HG03469 (cell line): ENCODE measurements at regions not wholly inside any gene's neighbourhood (a gene's known extent, or its start where the extent isn't known, plus 50 kb on each side); places are given as distances from the start of the nearest gene placed in this dataset.
"Not testable (repeated sequence)": the region's sequence is repeated elsewhere in the genome, so short reads cannot be mapped to it uniquely, and the experiment has no call there.

ENCODE experiments used
- ATAC-seq: cut with Tn5 transposase; IDR thresholded peaks from one replicate; pipeline ENCODE4 v1.9.1; 2021; ENCODE audit warnings: mild to moderate bottlenecking, moderate library complexity, moderate number of reproducible peaks; ENCODE audit not compliant: unreplicated experiment

DNA sequence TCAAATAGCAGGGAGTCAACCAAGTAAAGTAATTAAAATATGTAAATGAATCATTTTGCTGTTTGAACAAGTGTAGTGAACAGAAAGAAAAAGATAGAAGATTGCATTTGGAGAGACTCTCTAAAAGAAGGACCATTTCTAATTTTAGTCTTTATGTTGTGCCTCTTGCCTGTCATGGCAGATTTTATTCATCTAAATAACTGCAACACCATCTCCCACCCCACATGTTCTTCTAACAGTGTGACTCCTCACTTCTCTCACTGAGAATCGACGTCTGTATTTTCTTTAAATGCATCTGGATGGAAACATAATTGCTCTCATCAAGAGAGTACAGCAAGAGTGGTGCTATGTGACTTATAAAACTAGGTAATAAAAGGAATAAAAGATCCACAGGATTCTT is 439.9 kb upstream of the GBE1 start:
- no peak for ATAC-seq

DNA sequence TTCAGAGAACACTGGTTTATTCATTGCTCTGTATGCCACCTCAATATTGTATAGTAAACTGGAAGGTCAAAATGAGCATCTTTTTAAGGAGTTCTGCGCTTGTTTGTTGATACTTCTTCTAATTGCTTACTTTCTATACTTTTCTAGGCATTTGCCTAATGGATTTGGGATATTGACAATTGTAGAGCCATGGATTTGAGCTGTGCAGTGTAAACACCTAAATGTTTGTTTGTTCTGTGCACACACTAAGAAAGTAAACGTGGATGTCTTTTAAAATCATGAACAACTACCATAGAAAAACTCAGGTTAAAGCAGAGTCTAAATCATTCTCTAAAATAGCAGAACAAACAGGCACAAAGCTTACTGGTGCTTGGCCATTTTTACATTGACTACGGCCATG is 436.6 kb upstream of the GBE1 start:
- ATAC-seq: no peak

- ATAC-seq: no peak
Measured at GRCh38 chr3:82196645-82197044, 435.2 kb upstream of the GBE1 start.

- ATAC-seq: no peak
Measured at GRCh38 chr3:82194870-82195269, 433.4 kb upstream of the GBE1 start.

DNA sequence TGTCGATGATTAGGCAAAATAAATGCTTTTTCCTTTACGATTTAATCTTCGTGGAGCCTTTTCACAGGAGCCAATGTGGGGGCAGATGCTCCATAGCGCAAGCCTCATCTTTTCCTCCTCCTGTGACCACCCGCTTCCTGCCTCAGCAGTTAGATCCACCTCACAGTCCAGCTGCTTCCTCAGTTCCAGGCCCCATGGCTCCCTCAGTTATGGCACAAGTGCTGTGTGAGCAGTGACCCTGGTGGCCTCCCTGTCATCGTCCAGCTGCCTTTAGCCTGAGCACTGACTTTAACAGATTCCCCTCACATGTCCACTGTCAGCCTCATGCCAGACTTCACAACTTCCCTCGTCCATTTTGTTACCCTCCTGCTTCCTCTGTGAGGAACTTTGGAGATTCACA is 424.6 kb upstream of the GBE1 start:
- ATAC-seq: no peak

- no peak for ATAC-seq
Measured at GRCh38 chr3:82179291-82179690, 417.8 kb upstream of the GBE1 start.

GRCh38 chr3:82178291-82178690 is 416.8 kb upstream of the GBE1 start:
- no peak for ATAC-seq

DNA sequence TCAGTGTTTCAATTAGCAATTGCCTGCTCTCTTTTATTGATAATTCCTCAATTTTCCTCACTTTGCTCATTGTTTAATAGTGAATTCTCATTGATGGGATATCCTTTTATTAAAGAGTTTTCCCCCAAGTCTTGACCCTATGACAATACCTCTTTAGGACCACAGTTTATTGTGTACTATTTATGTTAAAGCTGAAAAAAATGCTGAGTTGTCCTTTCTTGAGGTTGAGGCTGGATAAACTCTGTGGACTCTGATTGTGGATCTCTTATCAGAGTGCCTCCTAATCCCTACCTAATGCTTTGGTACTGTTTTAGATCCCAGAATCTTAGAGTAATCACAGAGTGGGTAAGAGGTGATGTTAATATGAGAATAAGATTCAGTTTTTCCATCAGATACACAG is 416.3 kb upstream of the GBE1 start:
- ATAC-seq: no peak

DNA sequence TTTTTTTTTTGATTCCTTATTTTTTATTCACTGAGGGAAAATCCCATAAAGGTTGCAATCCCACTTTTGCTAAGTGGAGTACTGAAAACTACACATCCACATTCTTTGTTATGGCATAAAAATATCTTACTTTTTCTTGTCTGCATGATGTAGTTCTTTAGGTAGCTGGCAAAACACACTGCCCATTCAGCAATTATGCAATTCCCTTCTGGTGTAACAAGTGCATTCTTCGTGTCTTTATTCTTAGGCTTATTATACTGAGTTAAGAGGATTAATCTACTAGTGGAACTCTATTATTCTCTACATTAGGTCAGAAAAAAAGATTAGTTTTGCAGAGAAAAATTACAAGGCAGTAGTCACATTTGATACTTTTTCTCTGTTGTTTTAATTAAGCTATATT is 403.8 kb upstream of the GBE1 start:
- ATAC-seq: no peak

DNA sequence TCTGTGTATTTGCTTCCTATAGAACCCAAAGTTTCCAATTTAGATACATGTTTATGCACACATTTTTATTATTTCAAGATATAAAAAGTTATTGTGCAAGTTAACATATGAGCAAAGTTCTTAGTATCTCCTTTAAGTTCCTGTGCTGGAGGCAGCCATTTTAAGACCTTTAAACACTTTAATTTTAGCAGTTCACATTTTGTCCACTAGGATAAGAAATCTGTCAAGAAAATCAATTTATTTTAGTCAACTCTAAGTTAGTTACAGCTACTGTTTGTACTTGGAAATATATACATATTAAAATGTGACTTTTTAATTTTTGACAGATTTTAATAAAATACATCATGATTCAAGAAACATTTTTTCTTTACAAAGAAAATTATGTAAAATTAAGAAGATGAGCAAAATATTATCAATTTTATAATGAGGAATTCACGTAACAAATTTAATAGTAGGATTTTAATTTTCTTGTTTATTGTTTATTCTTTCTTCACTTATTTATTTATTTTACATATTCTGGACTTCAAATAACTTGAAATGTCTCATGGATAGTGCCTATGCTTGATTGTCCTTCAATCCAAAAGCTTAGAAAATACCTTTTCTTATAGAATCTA is 402.6 kb upstream of the GBE1 start:
- ATAC-seq: no peak

- no peak for ATAC-seq
Measured at GRCh38 chr3:82157952-82158351, 396.5 kb upstream of the GBE1 start.

- not testable (repeated sequence) for ATAC-seq
Measured at GRCh38 chr3:82153892-82154291, 392.4 kb upstream of the GBE1 start.

DNA sequence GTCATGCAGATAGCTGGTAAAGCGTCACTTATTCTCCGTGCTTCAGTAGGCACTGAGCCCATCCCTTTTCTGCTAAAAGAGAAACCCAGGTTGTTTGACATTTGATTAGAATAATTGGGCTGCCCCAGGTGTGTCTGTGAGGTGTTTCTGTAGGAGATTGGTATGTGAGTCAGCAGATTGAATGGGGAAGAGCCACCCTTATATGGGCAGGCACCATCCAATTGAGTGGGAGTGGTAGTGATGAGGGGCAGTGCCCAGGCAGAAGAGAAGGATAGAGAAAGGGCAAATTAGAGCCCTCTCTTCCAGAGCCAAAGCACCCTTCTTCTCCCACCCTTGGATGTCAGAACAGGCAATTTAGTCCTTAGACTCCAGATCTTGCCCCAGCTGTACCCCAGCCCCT is 384.3 kb upstream of the GBE1 start:
- ATAC-seq: no peak

- no peak for ATAC-seq
Measured at GRCh38 chr3:82144811-82145210, 383.4 kb upstream of the GBE1 start.

DNA sequence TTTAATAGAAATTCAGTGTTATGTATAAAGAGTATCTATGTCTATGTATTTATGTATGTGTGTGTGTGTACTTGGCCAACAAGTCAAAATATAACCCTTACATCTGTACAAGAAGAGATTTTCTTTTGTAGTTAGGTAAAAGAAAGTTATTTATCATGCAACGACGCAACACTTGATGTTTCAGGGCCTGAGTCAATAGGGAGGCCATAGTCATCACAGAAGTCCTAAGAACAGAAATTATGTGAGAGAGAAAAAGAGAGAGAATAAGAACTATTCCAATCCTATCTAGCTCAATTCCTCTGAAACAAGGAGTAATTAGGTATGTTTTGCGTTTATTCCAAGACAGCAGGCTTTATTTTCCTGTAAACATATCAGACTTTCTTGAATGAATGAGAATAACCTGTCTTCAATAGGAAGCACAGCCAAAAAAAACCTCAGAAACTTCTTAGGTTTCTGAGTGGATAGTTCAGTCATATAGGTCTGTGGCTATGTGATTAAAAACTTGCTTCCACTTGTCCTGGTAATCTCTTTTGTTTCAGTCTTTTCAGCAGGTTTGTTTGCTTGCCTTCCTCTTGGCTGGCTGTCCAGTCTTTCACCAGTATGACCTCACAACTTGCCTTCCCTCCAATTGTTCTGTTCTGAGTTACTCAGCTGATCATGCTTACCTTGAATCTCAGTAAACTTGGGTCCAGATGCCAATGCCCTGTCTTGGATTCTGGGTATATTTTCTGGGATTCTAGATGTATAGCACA is 382.4 kb upstream of the GBE1 start:
- ATAC-seq: no peak

GRCh38 chr3:82141592-82141991 is 380.1 kb upstream of the GBE1 start:
- no peak for ATAC-seq

GRCh38 chr3:82137861-82138260 is 376.4 kb upstream of the GBE1 start:
- ATAC-seq: no peak

DNA sequence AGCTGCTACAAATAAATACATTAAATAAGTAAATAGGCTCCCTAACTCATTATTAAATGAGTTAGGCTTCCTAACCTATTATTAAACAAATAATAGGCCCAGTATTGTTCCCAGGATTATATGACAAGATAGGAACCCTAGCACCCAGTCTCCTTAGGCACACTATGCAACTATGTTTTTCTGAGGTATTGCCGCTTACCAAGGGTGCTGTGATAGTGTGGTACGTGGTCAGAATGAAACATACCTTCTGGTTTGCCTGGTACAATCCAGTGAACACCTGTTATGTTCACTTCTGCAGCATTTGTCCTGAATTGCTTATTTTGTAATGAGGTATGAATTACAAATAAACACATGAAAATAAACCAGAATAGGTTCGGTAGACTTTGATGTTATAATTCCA is 375.6 kb upstream of the GBE1 start:
- no peak for ATAC-seq

DNA sequence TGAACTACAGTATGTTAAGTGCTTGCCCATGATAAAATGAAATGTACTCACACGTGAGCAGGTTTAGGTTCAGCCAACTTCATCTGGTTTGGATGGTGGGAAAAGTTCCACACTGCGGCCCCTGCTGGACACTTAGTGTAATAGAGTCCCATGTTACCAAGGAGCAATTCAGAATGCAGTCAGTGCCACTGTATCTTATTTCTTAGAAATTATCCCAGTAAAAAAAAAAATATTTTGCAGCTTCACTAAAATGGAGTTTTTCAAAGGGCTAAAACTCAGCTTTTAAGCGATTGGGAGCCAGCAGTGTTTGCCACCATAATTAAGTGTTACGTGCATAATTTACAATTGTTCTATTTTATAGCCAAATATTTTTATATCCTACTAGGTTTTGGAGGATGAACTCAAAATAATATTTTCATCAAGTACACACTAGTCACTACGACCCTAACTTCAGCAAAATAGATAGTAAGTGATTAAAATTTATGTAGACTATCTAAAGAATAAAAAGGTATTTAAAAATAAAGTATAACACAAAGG is 371.7 kb upstream of the GBE1 start:
- ATAC-seq: peak; percentile 84

- ATAC-seq: no peak
Measured at GRCh38 chr3:82132210-82133069, 371.0 kb upstream of the GBE1 start.

DNA sequence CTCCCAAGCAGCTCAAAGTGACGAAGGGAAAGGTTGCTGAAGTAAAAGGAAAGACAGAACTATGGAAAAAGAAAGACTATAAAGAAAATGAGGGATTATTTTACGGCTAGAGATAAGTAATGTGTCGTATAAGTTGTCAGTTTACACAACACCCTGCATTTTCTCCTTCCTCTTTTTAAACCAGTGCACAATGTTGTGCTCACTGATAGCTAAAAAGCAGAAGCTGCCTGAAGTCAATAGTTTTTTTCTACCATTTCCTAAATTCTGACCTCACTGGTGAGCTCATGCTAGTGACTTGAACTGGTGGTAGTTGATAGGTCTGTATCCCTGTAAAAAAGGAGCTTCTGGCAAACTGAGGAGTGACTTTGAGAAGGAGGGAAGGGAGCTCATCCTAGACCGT is 368.6 kb upstream of the GBE1 start:
- ATAC-seq: no peak
